ENCODE measurements at regions not wholly inside any gene's neighbourhood (a gene's known extent, or its start where the extent isn't known, plus 50 kb on each side); places are given as distances from the start of the nearest gene placed in this dataset.

DNA sequence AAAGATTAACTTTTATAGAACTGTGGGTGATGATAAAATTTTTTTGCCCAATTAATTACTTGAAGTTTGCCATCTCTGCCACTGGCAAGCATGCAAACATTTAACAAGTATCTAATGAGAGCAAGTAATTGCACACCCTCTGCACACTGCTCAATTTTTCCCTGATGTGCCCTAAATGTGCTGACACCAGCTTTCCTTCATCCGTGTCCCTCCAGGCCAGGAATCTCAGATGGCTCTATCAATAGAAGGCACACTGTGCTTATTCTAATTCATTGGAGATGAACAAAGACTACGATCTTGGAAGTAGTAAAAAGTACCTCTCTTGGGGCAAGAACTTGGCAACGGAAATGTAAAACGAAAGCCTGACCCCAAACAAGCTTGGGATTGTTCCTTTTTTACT is 212.1 kb downstream of the GPR37 start:
- H3K9me3 ChIP-seq (ENCODE audit: low read length): no peaks in the 10 kb centered on the region
- no peak overlapping the region for H3K4me3 ChIP-seq (ENCODE audit: low read depth, low read length, poor library complexity, severe bottlenecking)
- H3K9me2 ChIP-seq (ENCODE audit: low read depth, low read length): no peaks in the 10 kb centered on the region
- TF ChIP-seq, protein P1, sequence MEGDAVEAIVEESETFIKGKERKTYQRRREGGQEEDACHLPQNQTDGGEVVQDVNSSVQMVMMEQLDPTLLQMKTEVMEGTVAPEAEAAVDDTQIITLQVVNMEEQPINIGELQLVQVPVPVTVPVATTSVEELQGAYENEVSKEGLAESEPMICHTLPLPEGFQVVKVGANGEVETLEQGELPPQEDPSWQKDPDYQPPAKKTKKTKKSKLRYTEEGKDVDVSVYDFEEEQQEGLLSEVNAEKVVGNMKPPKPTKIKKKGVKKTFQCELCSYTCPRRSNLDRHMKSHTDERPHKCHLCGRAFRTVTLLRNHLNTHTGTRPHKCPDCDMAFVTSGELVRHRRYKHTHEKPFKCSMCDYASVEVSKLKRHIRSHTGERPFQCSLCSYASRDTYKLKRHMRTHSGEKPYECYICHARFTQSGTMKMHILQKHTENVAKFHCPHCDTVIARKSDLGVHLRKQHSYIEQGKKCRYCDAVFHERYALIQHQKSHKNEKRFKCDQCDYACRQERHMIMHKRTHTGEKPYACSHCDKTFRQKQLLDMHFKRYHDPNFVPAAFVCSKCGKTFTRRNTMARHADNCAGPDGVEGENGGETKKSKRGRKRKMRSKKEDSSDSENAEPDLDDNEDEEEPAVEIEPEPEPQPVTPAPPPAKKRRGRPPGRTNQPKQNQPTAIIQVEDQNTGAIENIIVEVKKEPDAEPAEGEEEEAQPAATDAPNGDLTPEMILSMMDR (IDR thresholded peaks at IDR 0.05; ENCODE audit: low read length): no peak
- TF ChIP-seq EZH2 (IDR thresholded peaks at IDR 0.05; ENCODE audit: borderline replicate concordance, low read length): no peak
- no peaks in the 10 kb centered on the region for H3K36me3 ChIP-seq (ENCODE audit: insufficient read depth, low read length)
- H3K4me2 ChIP-seq (ENCODE audit: low read length): no peak overlapping the region
- H3F3A ChIP-seq (ENCODE audit: insufficient read depth, low read length): no peaks in the 10 kb centered on the region
- no peak overlapping the region for H3K9ac ChIP-seq (ENCODE audit: low read length)
- no peaks in the 10 kb centered on the region for H3K79me2 ChIP-seq (ENCODE audit: insufficient read depth, low read length)
- H4K20me1 ChIP-seq (ENCODE audit: insufficient read depth, low read length): no peaks in the 10 kb centered on the region
- no peaks in the 10 kb centered on the region for H3K4me1 ChIP-seq (ENCODE audit: insufficient read depth, low read length, severe bottlenecking)
- H3K27me3 ChIP-seq (ENCODE audit: insufficient read depth, low read length): no peaks in the 10 kb centered on the region
- H2AFZ ChIP-seq (ENCODE audit: low read length): no peak overlapping the region
- H3K27ac ChIP-seq (ENCODE audit: low read depth, low read length, poor library complexity, severe bottlenecking): no peak overlapping the region

DNA sequence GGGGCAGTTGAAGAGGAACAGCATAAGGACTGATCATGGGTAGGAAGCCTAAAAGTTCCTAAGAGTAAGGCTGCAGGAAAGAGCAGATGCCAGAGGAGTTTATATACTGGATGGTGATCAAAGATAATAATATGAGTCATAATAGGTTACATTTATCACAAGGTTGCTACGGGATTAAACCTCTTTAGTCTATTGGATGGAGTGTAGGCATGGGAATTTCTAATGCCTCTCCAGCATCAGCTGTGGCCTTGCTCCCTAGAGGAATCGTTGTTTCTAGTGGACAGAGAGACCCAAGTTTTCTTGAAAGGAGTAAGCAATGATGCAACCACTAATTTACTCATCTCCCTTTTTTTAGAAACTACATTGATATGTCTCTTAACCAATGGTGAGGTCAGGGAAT is 213.4 kb downstream of the GPR37 start:
- Histone ChIP-seq H3K4me2 (ENCODE audit: low read length) (no peak overlapping the region), H4K20me1 (ENCODE audit: insufficient read depth, low read length) (no peaks in the 10 kb centered on the region), H3K79me2 (ENCODE audit: insufficient read depth, low read length) (no peaks in the 10 kb centered on the region), H3K4me3 (ENCODE audit: low read depth, low read length, poor library complexity, severe bottlenecking) (no peak overlapping the region), H3K4me1 (ENCODE audit: insufficient read depth, low read length, severe bottlenecking) (no peaks in the 10 kb centered on the region), H3K27ac (ENCODE audit: low read depth, low read length, poor library complexity, severe bottlenecking) (no peak overlapping the region), H3K9me2 (ENCODE audit: low read depth, low read length) (no peaks in the 10 kb centered on the region), H3K9me3 (ENCODE audit: low read length) (no peaks in the 10 kb centered on the region), H3K36me3 (ENCODE audit: insufficient read depth, low read length) (no peaks in the 10 kb centered on the region), H3K9ac (ENCODE audit: low read length) (no peak overlapping the region), H3F3A (ENCODE audit: insufficient read depth, low read length) (no peaks in the 10 kb centered on the region), H2AFZ (ENCODE audit: low read length) (no peak overlapping the region), H3K27me3 (ENCODE audit: insufficient read depth, low read length) (no peaks in the 10 kb centered on the region)
- TF ChIP-seq, protein P1 (IDR thresholded peaks at IDR 0.05; ENCODE audit: low read length): no peak
- no peak for TF ChIP-seq EZH2 (IDR thresholded peaks at IDR 0.05; ENCODE audit: borderline replicate concordance, low read length)

DNA sequence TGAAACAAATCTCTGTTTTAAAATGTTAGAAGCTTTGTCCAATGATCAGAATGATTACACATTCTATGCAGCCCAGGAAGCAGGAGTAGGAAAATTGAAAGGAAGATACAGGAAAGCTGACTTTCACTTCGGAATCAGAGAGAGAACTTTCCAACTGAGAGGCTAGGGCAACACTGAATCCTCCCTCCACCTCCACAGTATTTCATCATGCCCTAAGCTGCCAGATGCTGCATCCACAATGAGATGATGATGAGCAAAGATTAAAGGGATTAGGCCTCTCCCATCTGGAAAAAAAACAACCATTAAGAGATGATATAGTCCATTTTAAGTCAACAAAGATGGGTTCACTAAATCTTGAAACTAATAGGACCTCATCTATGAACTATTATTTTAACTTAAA is 215.6 kb downstream of the GPR37 start:
- no peaks in the 10 kb centered on the region for H3K79me2 ChIP-seq (ENCODE audit: insufficient read depth, low read length)
- H3K9me3 ChIP-seq (ENCODE audit: low read length): no peaks in the 10 kb centered on the region
- H3K4me3 ChIP-seq (ENCODE audit: low read depth, low read length, poor library complexity, severe bottlenecking): no peak overlapping the region
- no peaks in the 10 kb centered on the region for H3K4me1 ChIP-seq (ENCODE audit: insufficient read depth, low read length, severe bottlenecking)
- H3K4me2 ChIP-seq (ENCODE audit: low read length): no peak overlapping the region
- no peaks in the 10 kb centered on the region for H3K27me3 ChIP-seq (ENCODE audit: insufficient read depth, low read length)
- H3K27ac ChIP-seq (ENCODE audit: low read depth, low read length, poor library complexity, severe bottlenecking): no peak overlapping the region
- H4K20me1 ChIP-seq (ENCODE audit: insufficient read depth, low read length): no peaks in the 10 kb centered on the region
- no peaks in the 10 kb centered on the region for H3K36me3 ChIP-seq (ENCODE audit: insufficient read depth, low read length)
- no peaks in the 10 kb centered on the region for H3F3A ChIP-seq (ENCODE audit: insufficient read depth, low read length)
- TF ChIP-seq, protein P1 (IDR thresholded peaks at IDR 0.05; ENCODE audit: low read length): no peak
- no peak for TF ChIP-seq EZH2 (IDR thresholded peaks at IDR 0.05; ENCODE audit: borderline replicate concordance, low read length)
- no peak overlapping the region for H2AFZ ChIP-seq (ENCODE audit: low read length)
- H3K9ac ChIP-seq (ENCODE audit: low read length): no peak overlapping the region
- H3K9me2 ChIP-seq (ENCODE audit: low read depth, low read length): no peaks in the 10 kb centered on the region

Measured in OCI-LY1 (cell line).